ENCODE measurements at regions not wholly inside any gene's neighbourhood (a gene's known extent, or its start where the extent isn't known, plus 50 kb on each side); places are given as distances from the start of the nearest gene placed in this dataset.

DNA sequence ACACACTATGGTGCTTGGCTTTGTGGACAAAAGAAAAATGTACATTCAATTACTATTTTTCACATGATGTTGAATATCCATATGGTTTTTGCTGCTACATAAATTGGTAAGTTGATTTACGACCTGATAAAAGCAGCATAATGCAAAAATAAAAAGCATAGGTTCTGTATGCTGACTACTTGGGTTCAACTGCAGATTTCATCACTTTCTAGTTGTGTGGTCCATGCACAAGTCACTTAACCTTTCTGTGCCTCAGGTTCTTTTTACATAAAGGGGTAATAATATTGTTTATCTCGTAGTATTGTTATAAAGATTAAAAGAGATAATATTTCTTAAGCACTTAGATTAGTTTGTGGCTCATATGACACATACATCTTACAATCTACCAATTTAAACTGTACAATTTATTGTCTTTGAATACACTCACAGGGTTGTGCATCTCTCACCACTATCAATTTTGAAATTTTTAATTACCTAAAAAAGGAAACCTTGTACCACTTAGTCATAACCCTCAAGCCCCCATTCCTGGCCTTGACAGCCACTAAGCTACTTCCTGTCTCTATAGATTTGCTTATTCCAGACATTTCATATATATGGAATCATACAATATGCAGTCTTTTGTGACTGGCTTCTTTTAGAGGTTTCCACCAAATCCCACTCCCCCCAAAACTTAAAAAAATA, 1443.9 kb downstream of the SUCLG1 start:
- no peak for DNase-seq (ENCODE audit: low read depth)
- TF ChIP-seq, protein P1, sequence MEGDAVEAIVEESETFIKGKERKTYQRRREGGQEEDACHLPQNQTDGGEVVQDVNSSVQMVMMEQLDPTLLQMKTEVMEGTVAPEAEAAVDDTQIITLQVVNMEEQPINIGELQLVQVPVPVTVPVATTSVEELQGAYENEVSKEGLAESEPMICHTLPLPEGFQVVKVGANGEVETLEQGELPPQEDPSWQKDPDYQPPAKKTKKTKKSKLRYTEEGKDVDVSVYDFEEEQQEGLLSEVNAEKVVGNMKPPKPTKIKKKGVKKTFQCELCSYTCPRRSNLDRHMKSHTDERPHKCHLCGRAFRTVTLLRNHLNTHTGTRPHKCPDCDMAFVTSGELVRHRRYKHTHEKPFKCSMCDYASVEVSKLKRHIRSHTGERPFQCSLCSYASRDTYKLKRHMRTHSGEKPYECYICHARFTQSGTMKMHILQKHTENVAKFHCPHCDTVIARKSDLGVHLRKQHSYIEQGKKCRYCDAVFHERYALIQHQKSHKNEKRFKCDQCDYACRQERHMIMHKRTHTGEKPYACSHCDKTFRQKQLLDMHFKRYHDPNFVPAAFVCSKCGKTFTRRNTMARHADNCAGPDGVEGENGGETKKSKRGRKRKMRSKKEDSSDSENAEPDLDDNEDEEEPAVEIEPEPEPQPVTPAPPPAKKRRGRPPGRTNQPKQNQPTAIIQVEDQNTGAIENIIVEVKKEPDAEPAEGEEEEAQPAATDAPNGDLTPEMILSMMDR (IDR thresholded peaks at IDR 0.05; ENCODE audit: low read depth, low read length, missing control alignments), result no peak
- no peak overlapping the region for H3K4me3 ChIP-seq (ENCODE audit: low read depth, low read length)

DNA sequence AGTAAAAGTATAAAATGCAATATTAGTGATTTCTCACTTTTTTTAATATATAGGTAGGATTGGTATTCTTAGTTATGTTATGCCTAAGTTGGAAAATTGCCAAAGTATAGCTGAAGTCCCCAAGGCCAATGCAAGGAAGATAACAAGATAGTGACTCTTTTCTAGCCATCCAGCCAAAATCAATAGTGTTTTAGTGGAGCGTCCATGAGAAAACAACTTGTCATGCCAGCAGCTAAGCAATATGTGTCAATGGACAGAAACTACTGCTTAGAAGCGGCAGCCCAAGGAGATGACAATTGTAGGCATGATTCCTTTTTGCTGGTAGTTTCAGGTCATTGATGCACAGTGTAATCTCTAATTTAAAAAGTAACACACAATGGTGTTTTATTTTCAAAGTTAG, 1444.6 kb downstream of the SUCLG1 start:
- TF ChIP-seq, protein P1 (IDR thresholded peaks at IDR 0.05; ENCODE audit: low read depth, low read length, missing control alignments), result no peak
- no peak overlapping the region for H3K4me3 ChIP-seq (ENCODE audit: low read depth, low read length)
- no peak for DNase-seq (ENCODE audit: low read depth)

- TF ChIP-seq, protein P1 (IDR thresholded peaks at IDR 0.05; ENCODE audit: low read depth, low read length, missing control alignments), result no peak
- no peak for DNase-seq (ENCODE audit: low read depth)
- H3K4me3 ChIP-seq (ENCODE audit: low read depth, low read length), result no peak overlapping the region
These were observed 1452.1 kb downstream of the SUCLG1 start for GRCh38 chr2:83006961-83007360.

DNA sequence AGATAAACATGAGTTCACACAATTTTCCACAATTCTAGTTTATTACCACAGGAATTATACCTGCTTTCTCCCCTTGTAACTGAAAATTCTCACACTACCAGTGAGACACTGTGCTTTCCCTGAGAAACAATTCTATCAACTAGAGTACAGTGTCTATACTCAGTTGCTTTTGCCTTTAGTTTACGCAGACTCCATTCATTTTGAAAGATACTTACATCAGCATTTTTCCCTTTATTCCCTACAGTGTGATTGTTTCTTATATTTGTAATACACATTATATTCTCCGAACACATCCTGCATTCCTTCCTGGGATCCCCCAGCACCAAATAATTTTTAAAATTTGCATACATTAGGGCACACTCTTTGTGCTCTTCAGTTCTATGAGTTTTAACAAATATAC, 1455.5 kb downstream of the SUCLG1 start:
- TF ChIP-seq, protein P1 (IDR thresholded peaks at IDR 0.05; ENCODE audit: low read depth, low read length, missing control alignments), result no peak
- H3K4me3 ChIP-seq (ENCODE audit: low read depth, low read length), result no peak overlapping the region

GRCh38 chr2:83002706-83003105, 1456.4 kb downstream of the SUCLG1 start:
- TF ChIP-seq, protein P1 (IDR thresholded peaks at IDR 0.05; ENCODE audit: low read depth, low read length, missing control alignments), result no peak
- DNase-seq (ENCODE audit: low read depth), result no peak
- no peak overlapping the region for H3K4me3 ChIP-seq (ENCODE audit: low read depth, low read length)

More for the DNA sequence above, 1455.5 kb downstream of the SUCLG1 start:
- DNase-seq (ENCODE audit: low read depth), result no peak

- H3K4me3 ChIP-seq (ENCODE audit: low read depth, low read length), result no peak overlapping the region
- DNase-seq (ENCODE audit: low read depth), result no peak
- TF ChIP-seq, protein P1 (IDR thresholded peaks at IDR 0.05; ENCODE audit: low read depth, low read length, missing control alignments), result no peak
These were observed 1460.3 kb downstream of the SUCLG1 start for GRCh38 chr2:82998781-82999180.

DNA sequence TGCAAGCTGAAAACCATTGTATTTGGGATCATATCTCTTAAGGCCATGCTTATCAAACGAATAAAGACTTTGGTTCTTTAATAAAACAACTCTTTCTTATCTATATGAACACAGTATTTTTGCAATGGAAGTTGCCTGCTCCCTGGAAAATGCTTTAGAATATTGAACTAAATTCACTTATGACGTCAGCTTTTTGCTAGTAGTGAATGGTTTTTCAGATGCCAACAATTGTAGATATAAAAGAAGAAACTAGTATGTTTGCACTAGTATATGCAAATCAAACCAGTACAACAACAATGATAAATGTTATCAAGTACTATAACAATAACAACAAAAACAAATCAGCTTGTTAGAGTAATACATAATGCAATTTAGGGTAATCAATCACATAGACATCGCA, 1462.9 kb downstream of the SUCLG1 start:
- DNase-seq (ENCODE audit: low read depth), result no peak
- TF ChIP-seq, protein P1 (IDR thresholded peaks at IDR 0.05; ENCODE audit: low read depth, low read length, missing control alignments), result no peak
- no peak overlapping the region for H3K4me3 ChIP-seq (ENCODE audit: low read depth, low read length)
